ENCODE measurements at regions not wholly inside any gene's neighbourhood (a gene's known extent, or its start where the extent isn't known, plus 50 kb on each side); places are given as distances from the start of the nearest gene placed in this dataset.

DNA sequence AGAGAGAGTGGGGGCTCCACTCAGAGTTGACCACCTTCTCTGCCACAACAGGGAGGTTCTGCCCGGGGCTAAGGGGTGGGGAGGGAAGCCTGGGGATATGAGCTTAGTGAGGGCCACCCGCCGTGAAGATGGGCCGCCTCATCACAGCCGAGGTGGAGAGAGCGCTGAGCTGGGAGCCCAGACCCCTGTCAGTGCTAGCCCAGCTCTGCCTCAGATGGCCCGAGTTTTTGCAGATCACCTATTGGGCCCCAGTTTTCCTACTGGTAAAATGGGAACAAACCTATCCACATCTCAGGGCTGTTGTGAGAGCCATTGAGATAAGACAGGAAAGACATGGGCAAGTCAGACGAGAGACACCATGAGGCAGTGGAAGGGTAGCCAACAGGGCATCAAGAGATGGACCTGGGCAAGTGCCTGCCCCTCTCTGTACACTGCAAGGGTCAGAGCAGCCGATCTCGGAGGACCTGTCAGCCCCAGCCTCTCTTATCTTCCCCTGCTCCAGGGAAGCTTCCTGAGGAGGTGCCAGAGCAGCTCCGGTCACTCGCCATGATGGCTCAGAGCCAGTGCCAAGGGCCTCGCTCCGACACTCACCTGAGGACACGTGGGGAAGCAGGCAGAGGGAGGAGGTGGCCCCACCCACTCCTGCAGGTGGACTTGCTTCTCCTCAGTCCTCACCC lies 88.9 kb downstream of the MCFD2 start:
- Mint-ChIP-seq H3K27me3 (peaks cover 5 to 10% of the 10 kb centered on the region in 2 donors), H3K27ac (no peak overlapping the region), H3K36me3 (no peaks in the 10 kb centered on the region), H3K4me3 (no peak overlapping the region), H3K4me1 (ENCODE audit: low read depth in 2 of 2) (no peaks in the 10 kb centered on the region), H3K9me3 (peaks cover 3% of the 10 kb centered on the region)
- no peak for DNase-seq (ENCODE audit: low spot score)
- ATAC-seq = no peak

DNA sequence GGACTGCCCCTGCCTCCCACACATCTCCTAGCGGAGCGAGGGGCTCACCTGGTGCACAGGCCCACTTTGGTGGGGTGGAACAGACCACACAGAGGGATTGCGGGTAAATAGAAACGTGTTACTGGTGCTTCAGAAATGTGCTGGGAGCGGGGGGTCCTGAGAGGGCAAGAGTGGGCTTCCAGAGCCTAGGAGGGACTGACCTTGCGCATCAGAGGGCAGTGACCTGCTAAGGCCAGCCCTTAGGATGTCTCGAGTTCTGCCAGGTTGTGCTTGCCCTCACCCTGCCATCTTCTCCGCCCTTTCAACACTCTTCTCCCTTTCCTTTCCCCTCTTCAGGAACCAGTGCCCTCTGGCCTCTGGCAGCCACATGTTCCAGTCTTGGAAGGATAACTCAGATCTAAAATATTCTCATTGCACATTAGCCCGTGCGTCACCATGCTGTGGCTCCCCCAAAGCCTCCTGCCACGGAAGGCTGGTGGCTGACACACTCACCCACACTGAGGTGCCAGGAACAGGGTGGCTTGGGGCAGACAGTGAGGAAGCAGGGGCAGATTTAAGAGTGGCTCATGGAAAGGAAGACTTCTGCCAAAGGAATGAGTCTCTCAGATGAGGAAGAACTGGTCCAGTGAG lies 89.6 kb downstream of the MCFD2 start:
- H3K4me1 Mint-ChIP-seq (ENCODE audit: low read depth in 2 of 2) = no peaks in the 10 kb centered on the region
- no peak overlapping the region for H3K27ac Mint-ChIP-seq
- H3K9me3 Mint-ChIP-seq = peaks cover 3% of the 10 kb centered on the region
- H3K36me3 Mint-ChIP-seq = no peaks in the 10 kb centered on the region
- no peak overlapping the region for H3K4me3 Mint-ChIP-seq
- peaks cover 7 to 10% of the 10 kb centered on the region in 2 donors for H3K27me3 Mint-ChIP-seq
- ATAC-seq = no peak
- DNase-seq (ENCODE audit: low spot score) = no peak

DNA sequence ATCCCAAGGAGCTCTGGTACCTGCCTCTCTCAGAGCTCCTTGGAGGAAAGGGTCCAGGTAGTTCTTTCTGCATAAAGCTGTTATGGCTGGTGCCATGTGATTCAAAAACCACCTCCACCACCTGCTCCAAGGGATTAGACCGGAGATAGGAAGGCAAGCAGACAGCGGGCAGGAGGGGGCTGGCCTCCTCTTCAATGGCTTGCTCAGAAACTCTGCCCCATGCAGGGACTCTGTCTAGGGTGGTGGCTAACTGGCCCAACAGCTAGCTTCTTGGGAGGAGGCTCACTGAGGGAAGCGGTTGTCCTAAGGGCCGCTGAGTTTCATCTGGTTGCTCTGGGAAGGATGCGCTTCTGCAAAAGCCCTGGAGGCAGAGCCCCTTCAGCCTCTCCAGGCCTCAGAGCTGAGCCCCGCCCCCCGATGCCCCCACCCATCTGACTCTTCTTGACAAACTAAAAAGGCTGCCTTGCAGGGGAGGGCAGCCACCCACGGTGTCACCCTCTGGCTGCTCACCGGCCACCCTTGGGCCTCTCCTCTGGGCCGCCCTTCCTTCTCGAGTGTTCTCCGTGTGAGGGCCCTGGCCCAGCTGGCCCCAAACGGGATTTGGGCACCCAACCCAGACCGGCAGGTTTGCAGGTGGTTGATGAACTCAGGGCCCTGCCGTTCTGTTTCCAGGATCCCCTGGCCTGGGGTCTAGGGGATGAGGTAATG lies 90.2 kb downstream of the MCFD2 start:
- H3K27ac Mint-ChIP-seq = no peak overlapping the region
- peaks cover under 1% of the 10 kb centered on the region for H3K9me3 Mint-ChIP-seq

DNA sequence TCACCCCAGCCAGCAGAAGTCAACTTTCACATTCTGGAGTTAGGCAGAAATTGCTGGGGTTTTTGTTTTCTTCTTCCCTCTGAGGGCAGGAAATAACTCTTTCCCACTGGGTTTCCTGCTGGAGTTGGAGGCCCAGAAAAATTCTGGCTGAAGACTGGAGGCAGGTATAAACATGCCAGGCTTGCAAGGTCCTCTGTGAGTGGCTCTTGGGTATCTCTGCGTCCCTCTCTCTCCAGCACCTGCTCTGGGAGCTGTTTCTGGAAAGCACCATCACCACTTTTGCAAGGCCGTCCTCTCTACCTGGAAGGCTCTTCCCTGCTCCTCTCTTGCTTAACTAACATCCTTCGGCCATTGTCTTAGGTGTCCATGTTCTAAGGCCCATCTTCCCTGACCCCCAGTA lies 91.0 kb downstream of the MCFD2 start:
- no peaks in the 10 kb centered on the region for H3K9me3 Mint-ChIP-seq
- DNase-seq (ENCODE audit: low spot score) (no peak), ATAC-seq (no peak)
- H3K4me3 Mint-ChIP-seq = no peak overlapping the region
- H3K36me3 Mint-ChIP-seq = no peaks in the 10 kb centered on the region
- H3K4me1 Mint-ChIP-seq (ENCODE audit: low read depth in 2 of 2) = no peaks in the 10 kb centered on the region
- no peak overlapping the region for H3K27ac Mint-ChIP-seq
- H3K27me3 Mint-ChIP-seq = peaks cover 0 to 2% of the 10 kb centered on the region in 2 donors

More for the DNA sequence above, 90.2 kb downstream of the MCFD2 start:
- no peaks in the 10 kb centered on the region for H3K4me1 Mint-ChIP-seq (ENCODE audit: low read depth in 2 of 2)
- no peak for ATAC-seq
- peaks cover 6 to 7% of the 10 kb centered on the region in 2 donors for H3K27me3 Mint-ChIP-seq
- DNase-seq (ENCODE audit: low spot score) = no peak
- no peaks in the 10 kb centered on the region for H3K36me3 Mint-ChIP-seq
- H3K4me3 Mint-ChIP-seq = no peak overlapping the region

DNA sequence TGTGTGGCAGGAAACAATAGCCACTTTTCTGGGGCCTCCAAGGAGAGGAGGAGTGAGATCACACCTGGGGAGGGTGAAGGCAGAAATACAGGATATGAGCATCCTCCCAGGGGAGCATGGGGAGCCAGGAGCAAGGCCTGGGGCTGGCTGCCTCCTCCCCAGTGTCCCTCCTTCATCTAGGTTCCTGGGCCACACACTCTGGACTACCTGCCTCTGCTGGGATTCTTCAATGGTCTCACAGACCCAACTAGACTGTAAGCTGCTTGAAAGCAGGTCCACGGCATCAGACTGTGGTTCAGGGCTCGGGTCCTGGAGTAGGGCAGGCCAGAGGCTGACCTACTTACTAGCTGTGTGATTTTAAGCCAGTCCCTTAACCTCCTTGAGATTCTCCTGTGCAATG lies 94.0 kb downstream of the MCFD2 start:
- Mint-ChIP-seq H3K4me1 (ENCODE audit: low read depth in 2 of 2) (no peaks in the 10 kb centered on the region), H3K9me3 (no peaks in the 10 kb centered on the region), H3K27ac (no peak overlapping the region), H3K4me3 (no peak overlapping the region), H3K27me3 (peaks cover 0 to 2% of the 10 kb centered on the region in 2 donors), H3K36me3 (no peaks in the 10 kb centered on the region)
- DNase-seq (ENCODE audit: low spot score) (no peak), ATAC-seq (no peak)

DNA sequence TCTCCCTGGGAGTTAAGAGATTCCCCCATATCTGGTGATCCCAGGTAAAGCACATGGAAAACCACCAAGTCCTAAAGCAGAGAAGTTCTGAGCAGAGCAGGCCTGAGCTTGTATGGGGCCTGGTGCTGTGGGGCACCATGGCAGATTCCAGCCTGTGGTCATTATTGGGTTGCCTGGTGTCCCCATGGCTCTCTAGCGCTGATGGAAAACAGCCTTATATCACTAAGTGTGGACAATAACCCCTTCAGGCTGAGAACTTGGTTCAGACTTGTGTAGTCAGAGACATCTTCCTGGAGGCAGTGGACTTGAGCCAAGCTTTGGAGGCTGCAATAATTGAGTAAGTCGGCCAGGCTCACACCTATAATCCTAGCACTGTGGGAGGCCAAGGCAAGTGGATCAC lies 96.8 kb downstream of the MCFD2 start:
- H3K4me3 Mint-ChIP-seq = no peak overlapping the region
- no peaks in the 10 kb centered on the region for H3K36me3 Mint-ChIP-seq
- peaks cover 0 to 4% of the 10 kb centered on the region in 2 donors for H3K27me3 Mint-ChIP-seq
- DNase-seq (ENCODE audit: low spot score) = no peak
- H3K9me3 Mint-ChIP-seq = no peaks in the 10 kb centered on the region
- ATAC-seq = peak in 1 of 2 donors; percentile 36
- no peak overlapping the region for H3K27ac Mint-ChIP-seq
- H3K4me1 Mint-ChIP-seq (ENCODE audit: low read depth in 2 of 2) = peaks cover 0 to 2% of the 10 kb centered on the region in 2 donors

DNA sequence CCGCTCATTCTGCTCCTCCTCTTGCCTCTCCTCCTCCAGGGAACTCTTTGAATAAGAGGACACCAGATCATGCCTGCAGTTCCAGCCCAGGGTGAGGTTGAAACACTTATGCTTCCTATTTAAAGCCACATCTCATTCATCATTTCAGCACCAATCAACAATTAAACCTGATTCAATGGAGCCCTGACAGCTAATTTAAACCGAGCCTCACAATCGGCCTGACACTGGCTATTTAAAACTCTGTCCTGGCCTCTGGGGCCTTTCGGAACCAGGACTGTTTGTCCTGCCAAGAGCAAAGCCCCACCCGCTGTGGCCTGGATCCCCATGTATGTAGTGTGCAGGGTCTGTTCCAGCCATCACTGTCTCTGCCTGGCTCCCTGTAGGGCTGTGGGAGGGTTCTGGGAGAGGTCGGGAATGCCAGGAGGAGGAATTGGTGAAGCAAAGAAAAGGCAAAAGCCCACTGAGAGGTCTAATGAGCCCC lies 97.4 kb downstream of the MCFD2 start:
- DNase-seq (ENCODE audit: low spot score) (no peak), ATAC-seq (no peak)
- Mint-ChIP-seq H3K9me3 (no peaks in the 10 kb centered on the region), H3K4me3 (no peak overlapping the region), H3K36me3 (no peaks in the 10 kb centered on the region), H3K4me1 (ENCODE audit: low read depth in 2 of 2) (peaks cover 0 to 2% of the 10 kb centered on the region in 2 donors), H3K27me3 (peaks cover 0 to 4% of the 10 kb centered on the region in 2 donors), H3K27ac (no peak overlapping the region)

DNA sequence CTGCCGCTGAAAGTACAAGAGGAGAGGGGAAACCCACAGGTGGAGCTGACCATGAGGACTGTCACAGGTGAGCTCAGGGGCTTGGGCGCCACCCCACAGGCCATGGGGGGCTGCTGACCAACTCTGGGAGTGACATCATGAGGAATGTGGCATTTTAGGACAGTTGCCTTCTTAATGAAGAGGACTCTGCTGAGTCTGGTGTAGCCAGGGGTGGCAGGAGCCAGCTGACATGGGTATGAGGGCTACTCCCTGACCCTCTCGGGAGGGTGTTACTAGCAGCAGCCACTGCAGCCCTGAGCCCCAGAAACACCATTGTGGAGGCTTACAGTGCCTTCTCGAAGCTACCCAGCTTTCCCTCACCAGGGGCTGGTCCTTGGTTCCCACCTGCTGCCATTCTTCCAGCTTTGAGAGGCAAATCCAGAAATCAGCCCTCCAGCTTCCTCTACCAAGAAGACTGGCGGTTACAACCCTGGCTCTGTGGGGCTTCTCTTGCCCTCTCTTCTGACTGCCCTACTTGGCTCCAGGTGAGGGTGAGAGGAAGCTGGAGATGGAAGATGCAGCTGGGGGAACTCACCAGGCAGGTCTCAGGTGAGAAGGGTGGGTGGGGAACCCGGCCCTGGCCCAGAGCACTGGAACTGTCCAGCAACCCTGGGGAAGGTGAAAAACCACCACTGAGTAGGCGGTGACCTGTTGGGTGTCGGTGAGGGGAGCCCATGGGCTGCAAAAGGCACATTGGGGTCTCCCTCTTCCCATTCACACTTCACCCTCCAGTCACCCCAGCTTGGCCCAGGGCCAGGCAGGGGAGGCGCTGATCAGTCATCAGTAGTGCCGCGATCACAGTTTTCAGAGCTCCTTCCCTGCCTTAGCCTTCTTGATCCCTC lies 98.5 kb downstream of the MCFD2 start:
- no peak overlapping the region for H3K27ac Mint-ChIP-seq
- no peaks in the 10 kb centered on the region for H3K9me3 Mint-ChIP-seq
- peaks cover 5 to 7% of the 10 kb centered on the region in 2 donors for H3K27me3 Mint-ChIP-seq
- ATAC-seq (peak in 1 of 2 donors; percentile 11), DNase-seq (ENCODE audit: low spot score) (no peak)
- H3K36me3 Mint-ChIP-seq = no peaks in the 10 kb centered on the region
- H3K4me1 Mint-ChIP-seq (ENCODE audit: low read depth in 2 of 2) = peaks cover 0 to 2% of the 10 kb centered on the region in 2 donors
- no peak overlapping the region for H3K4me3 Mint-ChIP-seq

DNA sequence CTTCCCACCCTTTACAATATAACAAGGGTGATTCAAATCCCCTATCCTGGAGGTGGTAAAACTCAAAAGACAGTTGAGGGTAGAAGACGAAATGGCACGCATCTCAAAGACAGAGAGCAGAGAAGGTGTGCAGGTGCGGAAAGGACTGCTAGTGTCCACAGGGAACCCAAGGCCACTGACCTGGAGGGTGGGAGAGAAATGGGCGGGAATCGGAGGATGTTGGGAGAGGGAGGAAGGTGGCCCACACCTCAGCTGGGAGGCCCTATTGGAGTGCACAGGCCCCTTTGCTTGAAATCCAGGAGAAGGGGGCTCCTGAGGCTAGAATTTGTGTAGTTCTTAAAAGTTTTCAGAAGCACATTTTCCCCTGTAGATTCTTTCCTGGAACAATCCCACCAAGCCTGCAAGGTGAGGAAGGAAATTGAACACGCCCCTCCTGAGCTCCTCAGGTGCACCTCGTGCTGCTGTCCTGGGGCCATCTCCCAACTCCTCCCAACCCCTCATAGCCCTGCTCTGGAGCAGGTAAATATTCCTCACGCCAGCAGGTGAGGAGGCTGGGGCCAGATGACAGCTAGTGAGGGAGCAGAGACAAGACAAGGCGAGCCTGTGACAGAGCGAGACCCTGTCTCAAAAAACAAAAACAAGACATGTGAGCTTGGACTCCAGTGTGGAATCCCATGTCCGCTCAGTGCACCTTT lies 99.3 kb downstream of the MCFD2 start:
- DNase-seq (ENCODE audit: low spot score) = no peak
- Mint-ChIP-seq H3K9me3 (no peaks in the 10 kb centered on the region), H3K4me3 (no peak overlapping the region), H3K27me3 (peaks cover 7 to 11% of the 10 kb centered on the region in 2 donors), H3K27ac (no peak overlapping the region), H3K36me3 (no peaks in the 10 kb centered on the region), H3K4me1 (ENCODE audit: low read depth in 2 of 2) (peaks cover 0 to 2% of the 10 kb centered on the region in 2 donors)
- ATAC-seq = no peak

DNA sequence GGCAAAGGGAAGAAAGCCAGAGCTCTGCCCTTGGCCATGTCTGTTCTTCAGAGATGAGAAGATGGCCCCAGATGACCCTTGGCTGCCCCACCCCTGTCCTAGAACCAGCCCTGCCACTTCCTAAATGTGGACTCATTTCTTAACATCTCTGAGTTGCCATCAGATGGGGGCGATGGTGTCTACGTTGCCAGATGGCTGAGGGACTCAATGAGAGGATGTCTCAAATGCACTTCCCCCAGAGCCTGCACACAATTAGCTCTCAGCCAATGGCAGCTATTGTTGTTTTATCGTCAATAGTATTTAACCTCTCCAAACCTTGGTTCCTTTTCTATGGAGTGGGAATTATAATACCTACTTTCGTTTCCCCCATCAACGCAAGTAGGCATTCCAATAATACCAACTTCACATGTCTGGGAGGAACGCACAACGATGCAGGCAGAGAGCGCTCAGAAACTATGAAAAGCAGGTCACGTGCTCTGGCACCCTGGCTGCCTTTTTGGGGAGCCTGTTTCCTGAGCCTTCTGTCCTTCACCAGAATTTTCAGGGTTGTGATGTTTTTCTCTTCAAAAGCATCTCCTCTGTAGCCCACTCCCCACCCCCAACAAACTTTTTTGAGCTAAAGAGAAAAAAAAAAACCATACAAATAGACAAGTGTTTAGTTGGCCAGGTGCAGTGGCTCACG lies 100.3 kb downstream of the MCFD2 start:
- no peak overlapping the region for H3K4me3 Mint-ChIP-seq
- H3K36me3 Mint-ChIP-seq = no peaks in the 10 kb centered on the region
- H3K4me1 Mint-ChIP-seq (ENCODE audit: low read depth in 2 of 2) = peaks cover 0 to 2% of the 10 kb centered on the region in 2 donors
- no peak for ATAC-seq
- peaks cover 7 to 11% of the 10 kb centered on the region in 2 donors for H3K27me3 Mint-ChIP-seq
- no peaks in the 10 kb centered on the region for H3K9me3 Mint-ChIP-seq
- DNase-seq (ENCODE audit: low spot score) = no peak
- H3K27ac Mint-ChIP-seq = no peak overlapping the region

DNA sequence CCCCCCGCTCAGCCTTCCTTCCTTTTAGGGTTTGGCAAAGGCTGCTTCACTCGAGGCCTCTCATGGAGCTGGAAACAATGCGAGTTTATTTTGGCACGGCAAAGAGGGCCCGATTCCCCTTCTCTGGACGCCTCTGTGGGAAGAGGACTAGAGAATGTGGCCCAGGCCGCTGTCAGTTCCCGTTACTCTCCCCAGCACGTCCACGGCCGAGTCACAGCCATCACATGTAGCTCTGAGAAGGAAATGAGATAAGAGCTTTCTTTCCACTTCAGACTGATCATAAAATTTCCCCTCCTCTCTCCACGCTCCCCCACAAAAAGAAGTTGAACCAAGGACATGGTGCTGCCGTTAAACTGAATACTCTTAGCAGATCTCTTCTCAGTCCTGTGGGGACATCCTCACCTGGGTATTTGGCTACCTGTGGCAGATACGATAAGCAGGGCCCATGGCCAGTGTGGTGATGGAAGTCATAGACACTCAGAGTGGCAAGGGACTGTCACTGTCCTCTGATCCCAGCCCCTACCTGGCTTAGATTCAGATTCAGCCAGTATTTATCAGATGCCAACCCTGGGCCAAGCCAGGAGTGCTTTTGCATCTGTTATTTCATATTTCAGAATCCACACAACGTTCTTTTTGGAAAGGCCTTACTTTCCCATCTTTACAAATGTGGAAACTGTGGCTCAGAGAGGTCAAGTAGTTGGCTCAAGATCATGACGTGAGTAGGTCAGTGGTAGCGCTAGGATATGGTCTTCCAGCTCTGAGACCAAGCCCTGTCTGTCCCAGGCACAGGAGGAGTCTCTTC lies 101.2 kb downstream of the MCFD2 start:
- Mint-ChIP-seq H3K27ac (no peak overlapping the region), H3K9me3 (no peaks in the 10 kb centered on the region), H3K4me3 (no peak overlapping the region), H3K27me3 (peaks cover 12 to 15% of the 10 kb centered on the region in 2 donors), H3K36me3 (no peaks in the 10 kb centered on the region), H3K4me1 (ENCODE audit: low read depth in 2 of 2) (peaks cover 0 to 2% of the 10 kb centered on the region in 2 donors)
- no peak for DNase-seq (ENCODE audit: low spot score)
- no peak for ATAC-seq

DNA sequence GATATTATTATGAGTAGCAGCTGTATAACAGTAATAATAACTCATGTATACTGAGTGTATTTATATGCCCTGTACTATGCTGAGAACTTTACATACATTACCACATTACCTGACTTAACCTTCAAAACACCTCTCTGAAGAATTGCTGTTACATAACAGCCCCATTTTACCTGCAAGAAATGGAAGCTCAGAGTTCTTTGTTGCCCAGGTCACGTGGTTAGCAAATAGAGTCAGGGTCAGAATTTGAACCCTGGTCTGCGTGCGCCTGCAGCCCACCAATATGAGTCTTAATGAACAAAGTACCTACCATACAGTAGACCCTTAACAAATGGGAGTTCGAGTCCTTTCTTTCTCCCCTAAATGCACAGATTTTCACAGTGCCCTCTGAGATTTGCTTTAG lies 101.9 kb downstream of the MCFD2 start:
- Mint-ChIP-seq H3K4me3 (no peak overlapping the region), H3K27ac (no peak overlapping the region), H3K4me1 (ENCODE audit: low read depth in 2 of 2) (peaks cover 0 to 2% of the 10 kb centered on the region in 2 donors), H3K36me3 (no peaks in the 10 kb centered on the region), H3K9me3 (no peaks in the 10 kb centered on the region), H3K27me3 (peaks cover 18 to 21% of the 10 kb centered on the region in 2 donors)
- ATAC-seq (no peak), DNase-seq (ENCODE audit: low spot score) (no peak)

Measured in natural killer cell treated with Interleukin-12 subunit alpha and Interleukin-12 subunit beta and Interleukin-15 and Interleukin-18, amount 100 ng/mL, for 72 hours (primary cell).